Astrocyte (in vitro differentiated cells and primary cell): ENCODE measurements at regions not wholly inside any gene's neighbourhood (a gene's known extent, or its start where the extent isn't known, plus 50 kb on each side); places are given as distances from the start of the nearest gene placed in this dataset.

Source experiments
- DNase-seq: peaks from one replicate; pipeline ENCODE4 v3.0.0-alpha.2; 2010; ENCODE audit warnings: low read depth
- FAIRE-seq: peaks from 2 replicates; lab custom pipeline; 2011; peaks lifted over from hg19 to GRCh38; lab: Jason Lieb, UNC
- H2AFZ ChIP-seq: 2 replicates; pipeline ENCODE4 v1.6.0; 2012; ENCODE audit warnings: low read depth, low read length, inconsistent platforms
- H3K27ac ChIP-seq: 2 replicates; pipeline ENCODE4 v1.5.1; 2011; ENCODE audit warnings: low read depth, low read length, inconsistent platforms
- H3K27me3 ChIP-seq: 2 replicates; pipeline ENCODE4 v1.6.0; 2011; ENCODE audit warnings: low read length, inconsistent platforms; ENCODE audit not compliant: insufficient read depth
- H3K36me3 ChIP-seq: 2 replicates; pipeline ENCODE4 v1.5.1; 2011; ENCODE audit warnings: low read length, inconsistent platforms; ENCODE audit not compliant: insufficient read depth
- H3K4me1 ChIP-seq: 2 replicates; pipeline ENCODE4 v1.5.1; 2011; ENCODE audit warnings: low read length, inconsistent platforms; ENCODE audit not compliant: insufficient read depth
- H3K4me2 ChIP-seq: 2 replicates; pipeline ENCODE4 v1.6.0; 2012; ENCODE audit warnings: low read length, inconsistent platforms
- H3K4me3 ChIP-seq: 2 replicates; pipeline ENCODE4 v1.5.1; 2011; ENCODE audit warnings: low read depth, mild to moderate bottlenecking, low read length, inconsistent platforms; ENCODE audit not compliant: insufficient read depth
- H3K79me2 ChIP-seq: 2 replicates; pipeline ENCODE4 v1.6.0; 2012; ENCODE audit warnings: mild to moderate bottlenecking, low read length, inconsistent platforms; ENCODE audit not compliant: insufficient read depth
- H3K9ac ChIP-seq: 2 replicates; pipeline ENCODE4 v1.6.0; 2012; ENCODE audit warnings: mild to moderate bottlenecking, low read length, inconsistent platforms
- H3K9me3 ChIP-seq: 2 replicates; pipeline ENCODE4 v1.5.1; 2012; ENCODE audit warnings: low read depth, mild to moderate bottlenecking, low read length, inconsistent platforms; ENCODE audit not compliant: insufficient read depth
- H4K20me1 ChIP-seq: 2 replicates; pipeline ENCODE4 v1.6.0; 2012; ENCODE audit warnings: low read length, inconsistent platforms; ENCODE audit not compliant: insufficient read depth
- H3K27ac Mint-ChIP-seq: one replicate; pipeline ENCODE4 v1.8.0; 2021; ENCODE audit warnings: mild to moderate bottlenecking, mixed read lengths; ENCODE audit not compliant: unreplicated experiment
- H3K27me3 Mint-ChIP-seq: one replicate; pipeline ENCODE4 v1.8.0; 2021; ENCODE audit warnings: low read depth, mixed read lengths; ENCODE audit not compliant: unreplicated experiment
- H3K36me3 Mint-ChIP-seq: one replicate; pipeline ENCODE4 v1.8.0; 2021; ENCODE audit warnings: low read depth, mixed read lengths; ENCODE audit not compliant: unreplicated experiment
- H3K4me1 Mint-ChIP-seq: one replicate; pipeline ENCODE4 v1.8.0; 2021; ENCODE audit warnings: low read depth, mixed read lengths; ENCODE audit not compliant: unreplicated experiment
- H3K4me3 Mint-ChIP-seq: one replicate; pipeline ENCODE4 v1.8.0; 2021; ENCODE audit warnings: mild to moderate bottlenecking, moderate library complexity, mixed read lengths; ENCODE audit not compliant: unreplicated experiment
- H3K9me3 Mint-ChIP-seq: one replicate; pipeline ENCODE4 v1.8.0; 2021; ENCODE audit warnings: mild to moderate bottlenecking, mixed read lengths; ENCODE audit not compliant: unreplicated experiment
- CTCF ChIP-seq: IDR thresholded peaks from 2 replicates; pipeline ENCODE4 v1.5.1; 2011; ENCODE audit warnings: low read depth, mild to moderate bottlenecking, inconsistent platforms, low read length, moderate library complexity; ENCODE audit not compliant: insufficient read depth
- EZH2 ChIP-seq: IDR thresholded peaks from 2 replicates; pipeline ENCODE4 v1.6.1; 2012; ENCODE audit warnings: mild to moderate bottlenecking, low read length, inconsistent platforms; ENCODE audit not compliant: insufficient read depth

- Mint-ChIP-seq H3K4me3 (peak overlapping the region; percentile 31), H3K27ac (peak overlapping the region; percentile 77), H3K36me3 (no peaks in the 10 kb centered on the region), H3K4me1 (peaks cover 34% of the 10 kb centered on the region), H3K9me3 (peaks cover 2% of the 10 kb centered on the region), H3K27me3 (no peaks in the 10 kb centered on the region)
- DNase-seq, result peak; percentile 54
- peak overlapping the region; percentile 62 for H3K4me2 ChIP-seq
- peaks cover 14% of the 10 kb centered on the region for H3K4me1 ChIP-seq
- FAIRE-seq, result no peak
- no peaks in the 10 kb centered on the region for H3K79me2 ChIP-seq
- no peaks in the 10 kb centered on the region for H3K36me3 ChIP-seq
- H3K27ac ChIP-seq, result no peak overlapping the region
- H3K9me3 ChIP-seq, result no peaks in the 10 kb centered on the region
- H2AFZ ChIP-seq, result no peak overlapping the region
- no peaks in the 10 kb centered on the region for H4K20me1 ChIP-seq
- H3K27me3 ChIP-seq, result no peaks in the 10 kb centered on the region
- no peak overlapping the region for H3K4me3 ChIP-seq
- no peak for TF ChIP-seq EZH2
- TF ChIP-seq CTCF, result no peak
- H3K9ac ChIP-seq, result no peak overlapping the region
Observed at GRCh38 chr10:7085147-7085912, 325.5 kb downstream of the SFMBT2 start.

- Histone ChIP-seq H3K27ac (no peak overlapping the region), H3K4me2 (no peak overlapping the region), H3K79me2 (no peaks in the 10 kb centered on the region), H4K20me1 (no peaks in the 10 kb centered on the region), H3K9ac (no peak overlapping the region), H2AFZ (no peak overlapping the region), H3K4me1 (peaks cover 14% of the 10 kb centered on the region), H3K27me3 (no peaks in the 10 kb centered on the region), H3K4me3 (no peak overlapping the region), H3K36me3 (no peaks in the 10 kb centered on the region), H3K9me3 (no peaks in the 10 kb centered on the region)
- DNase-seq, result peak; percentile 33
- Mint-ChIP-seq H3K27me3 (no peaks in the 10 kb centered on the region), H3K36me3 (no peaks in the 10 kb centered on the region), H3K4me1 (peaks cover 34% of the 10 kb centered on the region), H3K27ac (no peak overlapping the region), H3K9me3 (peaks cover 2% of the 10 kb centered on the region), H3K4me3 (no peak overlapping the region)
- FAIRE-seq, result no peak
- TF ChIP-seq CTCF (no peak), EZH2 (no peak)
Observed at GRCh38 chr10:7084280-7085005, 326.4 kb downstream of the SFMBT2 start.
